Activated CD4-positive, alpha-beta T cell treated with anti-CD3 and anti-CD28 coated beads, Interleukin-2, amount 50 U/mL, for 24 hours (primary cell): ENCODE measurements at regions not wholly inside any gene's neighbourhood (a gene's known extent, or its start where the extent isn't known, plus 50 kb on each side); places are given as distances from the start of the nearest gene placed in this dataset.
"Not testable (repeated sequence)": the region's sequence is repeated elsewhere in the genome, so short reads cannot be mapped to it uniquely, and the experiment has no call there.

Experiments used
- DNase-seq, 2 donors: peaks; one replicate each; pipeline ENCODE4 v3.0.0-alpha.2; 2020; ENCODE audit warnings: low read depth in 1 of 2, low spot score in 1 of 2

DNA sequence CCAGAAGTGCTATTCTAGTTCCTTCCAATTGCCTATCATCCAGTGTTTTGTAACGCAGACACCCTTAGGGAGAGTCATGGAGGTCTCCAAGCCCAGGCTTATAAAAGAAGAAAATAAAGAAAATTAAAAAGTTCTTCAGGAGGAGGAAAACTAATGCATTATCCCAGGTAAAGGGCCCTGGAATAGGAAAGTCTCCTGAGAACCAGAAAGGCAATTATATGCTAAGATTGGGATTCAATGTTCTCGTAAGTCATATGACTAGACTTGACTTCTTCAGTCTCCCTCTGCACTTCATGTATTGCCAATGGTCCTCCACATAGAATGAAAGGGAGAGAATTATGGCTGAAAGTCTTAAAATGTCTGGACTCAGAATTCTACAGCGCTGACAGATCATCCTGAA is 154.4 kb upstream of the STK32A start:
- no peak for DNase-seq

- DNase-seq, result no peak
Observed at GRCh38 chr5:147081311-147081764, 153.5 kb upstream of the STK32A start.

DNA sequence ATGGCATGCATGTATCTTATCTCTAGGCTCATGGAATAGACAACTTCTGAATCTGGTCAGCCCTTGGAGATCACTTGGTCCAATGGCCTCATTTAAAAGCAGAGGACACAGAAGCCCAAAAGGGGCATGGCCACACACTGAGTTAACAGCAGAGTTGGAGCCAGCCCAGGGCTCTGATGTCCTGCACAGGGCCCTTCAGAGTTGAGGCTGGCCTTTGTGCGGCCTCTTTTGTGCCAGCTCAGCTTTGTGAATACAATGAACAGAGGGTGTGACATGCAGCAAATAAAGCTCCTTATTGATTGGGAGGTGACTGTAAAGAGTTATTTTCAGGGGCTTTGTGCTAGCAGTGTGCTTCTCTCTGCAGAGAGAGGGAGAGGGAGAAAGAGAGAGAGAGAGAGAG is 150.1 kb upstream of the STK32A start:
- DNase-seq, result no peak

GRCh38 chr5:147085409-147085808 is 149.4 kb upstream of the STK32A start:
- no peak for DNase-seq

DNA sequence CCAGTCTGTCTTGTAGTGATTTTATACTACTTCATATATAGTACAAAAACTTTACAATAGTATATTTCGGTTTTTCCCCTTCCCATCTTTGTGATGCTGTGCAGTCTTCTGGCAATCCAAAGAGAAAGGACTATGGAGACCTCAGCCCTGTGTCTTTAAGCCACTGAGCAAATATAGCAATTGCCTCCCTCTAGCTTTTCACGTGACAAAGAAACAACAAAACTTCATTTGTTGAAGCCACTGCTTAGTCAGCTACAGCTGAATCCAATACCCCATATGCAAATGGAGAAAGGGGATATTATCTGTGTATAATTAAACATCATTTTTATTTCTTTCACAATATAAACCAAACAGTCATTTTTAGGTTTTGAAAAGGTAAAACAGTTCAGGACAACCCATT is 142.8 kb upstream of the STK32A start:
- DNase-seq, result no peak

GRCh38 chr5:147093138-147093537 is 141.7 kb upstream of the STK32A start:
- no peak for DNase-seq

- DNase-seq, result no peak
Observed at GRCh38 chr5:147095740-147096139, 139.1 kb upstream of the STK32A start.

DNA sequence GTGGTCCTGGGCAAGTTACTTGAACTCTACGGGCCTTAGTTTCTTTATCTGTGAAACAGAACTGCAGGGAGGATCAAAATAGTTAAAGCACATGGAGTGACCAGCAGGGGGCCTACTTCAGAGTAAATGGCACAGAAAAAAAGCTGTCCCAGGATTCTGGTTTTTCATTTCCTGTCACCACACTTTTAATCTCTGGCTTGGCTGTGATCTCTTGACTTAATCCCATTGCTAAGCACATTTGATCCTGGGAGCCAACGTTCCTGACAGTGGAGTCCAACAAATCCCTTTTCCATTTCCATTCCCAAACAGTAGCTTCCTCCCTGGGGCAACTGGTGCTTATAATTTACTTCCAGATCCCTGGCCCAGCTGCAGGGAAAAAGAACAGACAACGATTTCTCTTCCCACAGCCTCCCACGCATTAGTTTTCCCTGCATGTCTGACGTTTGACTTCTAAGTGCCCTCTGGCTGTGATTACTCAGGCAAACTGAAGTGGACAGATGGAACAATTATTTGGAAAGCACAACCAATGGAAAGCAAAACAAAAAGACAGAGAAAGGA is 136.5 kb upstream of the STK32A start:
- DNase-seq, result no peak

DNA sequence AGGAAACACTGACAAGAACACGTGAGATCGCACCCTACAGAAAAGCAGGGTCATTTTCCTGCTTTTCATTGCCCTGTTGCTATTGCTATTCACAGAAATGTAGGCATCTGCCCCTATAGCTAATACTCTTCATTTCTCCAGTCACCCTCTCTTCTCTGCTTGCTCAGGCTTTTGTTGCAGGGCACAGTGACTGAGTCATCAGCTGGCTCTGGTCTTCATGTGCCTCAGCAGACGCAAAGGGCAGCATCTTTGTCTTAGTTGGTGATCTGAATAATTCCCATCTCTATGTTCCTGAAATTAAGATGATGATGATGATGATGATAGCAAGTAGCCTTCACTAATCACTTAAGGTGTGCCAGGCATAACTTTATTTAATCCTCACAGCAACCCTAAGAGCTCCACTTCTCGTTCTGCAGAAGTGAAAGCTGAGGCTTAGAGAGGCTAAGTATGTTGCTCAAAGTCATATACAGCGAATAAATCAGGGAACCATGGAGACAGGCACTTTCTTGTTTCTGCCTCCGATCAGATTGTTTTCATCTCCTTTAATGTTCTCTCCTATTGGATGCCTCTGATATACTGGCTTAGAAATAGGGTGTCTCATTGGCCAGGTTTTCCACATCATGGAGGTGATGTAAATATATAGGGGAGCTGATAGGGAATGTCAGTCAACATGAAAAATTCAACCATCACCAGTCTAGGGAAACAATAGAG is 133.0 kb upstream of the STK32A start:
- DNase-seq, result no peak

DNA sequence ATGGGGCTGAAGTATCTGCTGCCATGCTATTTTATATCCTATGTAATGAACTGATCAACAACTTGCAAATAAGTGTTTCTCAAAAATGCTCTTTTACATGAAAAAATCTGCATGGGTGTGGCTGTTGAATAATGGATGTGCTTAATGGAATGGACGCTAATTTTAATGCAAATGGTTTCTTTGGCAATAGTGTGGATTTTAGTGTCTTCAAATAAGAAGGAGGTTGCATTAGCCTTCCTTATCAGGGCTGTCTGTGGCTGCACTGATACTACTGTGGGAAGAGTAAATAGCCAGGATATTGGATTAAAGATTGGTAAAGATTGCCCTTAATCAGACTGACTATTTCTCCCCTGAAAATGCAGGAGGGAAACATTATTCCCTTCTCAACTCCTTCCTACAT is 121.9 kb upstream of the STK32A start:
- no peak for DNase-seq

DNA sequence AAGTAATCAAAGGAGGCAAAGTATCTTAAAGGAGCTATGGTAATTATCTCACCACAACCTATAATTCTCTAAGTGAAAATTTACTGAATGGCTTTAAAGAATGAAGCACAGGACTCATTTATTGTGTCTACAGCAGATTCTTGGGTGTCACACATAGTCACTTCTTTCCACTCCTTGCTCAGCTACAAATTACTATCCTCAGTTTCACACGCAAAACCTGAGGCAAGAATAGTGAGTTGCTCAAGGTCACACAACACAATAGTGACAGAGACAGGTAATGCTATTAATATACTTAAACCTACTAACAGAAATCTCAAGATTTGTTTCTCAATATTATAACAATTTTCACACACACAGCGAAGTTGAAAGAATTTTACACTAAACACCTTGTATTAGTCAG is 120.9 kb upstream of the STK32A start:
- DNase-seq, result no peak

DNA sequence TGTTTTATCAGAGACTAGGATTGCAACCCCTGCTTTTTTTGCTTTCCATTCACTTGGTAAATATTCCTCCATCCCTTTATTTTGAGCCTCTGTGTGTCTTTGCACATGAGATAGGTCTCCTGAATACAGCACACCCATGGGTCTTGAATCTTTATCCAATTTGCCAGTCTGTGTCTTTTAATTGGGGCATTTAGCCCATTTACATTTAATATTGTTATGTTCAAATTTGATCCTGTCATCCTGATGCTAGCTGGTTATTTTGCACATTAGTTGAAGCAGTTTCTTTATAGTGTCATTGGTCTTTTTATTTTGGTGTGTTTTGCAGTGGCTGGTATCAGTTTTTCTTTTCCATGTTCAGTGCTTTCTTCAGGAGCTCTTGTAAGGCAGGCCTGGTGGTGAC is 95.1 kb upstream of the STK32A start:
- DNase-seq, result not testable (repeated sequence)

DNA sequence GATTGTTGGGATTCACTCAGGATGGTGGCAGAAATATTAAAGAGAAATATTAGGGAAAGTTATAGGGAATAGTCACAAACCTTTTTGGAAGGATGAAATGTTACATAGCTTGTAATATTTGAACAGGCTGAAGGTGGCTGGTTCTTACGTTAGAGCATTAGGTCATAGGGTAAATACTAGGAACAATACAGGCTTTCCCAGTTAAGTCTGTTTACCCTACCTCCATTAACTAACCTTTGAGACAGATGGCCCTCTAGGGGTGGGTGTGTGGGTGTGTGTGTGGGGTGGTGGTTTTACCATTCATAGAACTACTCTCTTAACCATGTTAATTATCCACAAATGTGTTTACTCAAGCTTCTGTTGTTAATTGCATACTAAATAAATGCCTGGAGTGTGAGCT is 94.3 kb upstream of the STK32A start:
- no peak for DNase-seq

GRCh38 chr5:147141580-147141979 is 93.2 kb upstream of the STK32A start:
- not testable (repeated sequence) for DNase-seq

DNA sequence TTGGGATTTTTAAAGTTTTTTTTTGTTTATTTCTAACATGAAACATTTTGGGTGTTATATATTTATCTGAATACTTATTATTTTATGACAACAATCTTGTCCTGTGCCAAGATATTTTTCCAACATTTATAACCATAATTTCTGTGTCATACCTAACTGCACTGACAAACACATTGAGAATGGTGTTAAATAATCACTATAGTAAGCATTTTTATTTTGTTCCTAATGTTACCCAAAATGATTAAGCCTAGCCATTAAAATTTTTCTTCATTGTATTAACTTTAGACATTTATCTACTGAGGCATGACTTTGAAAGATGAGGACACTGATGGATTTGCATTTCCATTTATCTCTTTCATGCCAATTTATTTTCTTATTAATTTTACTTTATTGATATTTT is 91.6 kb upstream of the STK32A start:
- no peak for DNase-seq

- DNase-seq, result no peak
Observed at GRCh38 chr5:147145328-147145727, 89.5 kb upstream of the STK32A start.

GRCh38 chr5:147148715-147149114 is 86.1 kb upstream of the STK32A start:
- DNase-seq, result no peak

DNA sequence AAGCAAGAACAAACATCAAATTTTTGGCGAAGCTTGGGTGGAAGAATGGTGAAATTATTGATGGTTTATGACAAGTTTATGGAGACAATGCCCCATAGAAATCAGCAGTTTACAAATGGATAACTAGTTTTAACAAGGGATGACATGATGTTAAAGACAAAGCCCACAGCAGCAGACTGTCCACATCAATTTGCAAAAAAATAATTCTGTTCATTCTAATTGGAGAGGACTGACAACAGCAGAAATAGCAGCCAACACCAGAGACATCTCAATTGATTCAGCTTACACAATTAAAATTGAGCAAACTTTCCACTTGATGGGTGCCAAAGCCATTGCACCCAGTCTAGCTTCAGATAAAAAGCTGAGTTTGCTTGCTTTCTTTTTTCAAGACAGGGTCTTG is 82.7 kb upstream of the STK32A start:
- DNase-seq, result no peak

GRCh38 chr5:147154809-147155208 is 80.0 kb upstream of the STK32A start:
- DNase-seq, result no peak

DNA sequence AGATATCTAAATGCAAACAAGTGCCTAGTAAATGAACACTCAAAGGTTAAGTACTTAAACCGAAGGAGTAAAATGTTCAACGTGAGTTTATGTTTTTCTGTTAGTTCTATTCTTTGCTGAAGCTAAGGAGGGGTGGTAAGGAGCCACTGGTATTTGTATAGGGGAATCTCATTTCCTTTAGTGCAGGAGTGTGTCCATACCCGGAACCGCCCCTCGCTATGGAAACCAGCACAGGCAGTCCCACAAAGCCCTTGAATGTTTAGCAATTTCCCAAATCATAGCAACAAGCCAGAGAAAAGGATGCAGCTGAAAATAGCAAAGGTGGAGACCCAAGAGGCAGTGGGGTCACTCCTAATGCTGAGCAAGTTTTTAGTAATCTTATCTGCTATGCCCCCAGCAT is 78.8 kb upstream of the STK32A start:
- no peak for DNase-seq

DNA sequence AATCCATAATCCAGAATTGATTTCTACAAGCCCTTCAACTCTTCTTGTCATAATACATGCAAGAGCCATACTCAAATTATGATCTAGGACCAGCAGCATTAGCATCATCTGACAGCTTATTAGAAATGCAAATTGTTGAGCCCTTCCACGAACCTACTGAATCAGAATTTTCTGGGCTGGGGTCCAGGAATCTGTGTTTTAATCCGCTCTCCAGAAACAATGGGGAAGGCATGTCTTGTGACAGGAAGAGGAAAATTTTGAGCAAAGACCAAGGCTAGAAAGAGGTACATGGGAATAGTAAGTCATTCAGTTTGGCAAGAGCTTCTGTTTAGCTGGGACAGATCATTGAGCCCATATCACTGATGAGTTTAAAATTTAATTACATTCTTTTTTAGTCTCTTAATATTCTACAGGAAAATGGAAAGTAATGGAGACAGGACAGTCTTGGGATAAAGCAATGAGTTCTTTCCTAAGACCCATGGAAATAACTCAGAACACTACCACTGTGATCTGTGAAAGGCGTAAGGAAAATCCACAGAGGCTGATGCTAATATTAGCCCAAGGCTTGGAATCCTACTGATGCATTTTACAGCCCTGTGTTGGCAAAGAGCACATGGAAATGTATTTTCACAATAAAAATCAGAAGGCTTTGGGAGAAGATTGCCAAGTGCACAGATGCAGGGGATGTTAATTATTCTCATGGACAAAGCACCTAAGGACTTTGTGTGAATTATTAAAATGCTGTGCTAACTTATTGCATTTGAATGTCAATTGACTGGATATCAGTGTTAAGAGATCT is 73.7 kb upstream of the STK32A start:
- no peak for DNase-seq

- DNase-seq, result no peak
Observed at GRCh38 chr5:147162740-147163139, 72.1 kb upstream of the STK32A start.
